CD4-positive, alpha-beta T cell treated with Interleukin-6 for 4 hours (primary cell): ENCODE measurements at regions not wholly inside any gene's neighbourhood (a gene's known extent, or its start where the extent isn't known, plus 50 kb on each side); places are given as distances from the start of the nearest gene placed in this dataset.

Experiments used
- DNase-seq: peaks from one replicate; pipeline ENCODE4 v3.0.0-alpha.2; 2020; ENCODE audit warnings: mixed read lengths

DNA sequence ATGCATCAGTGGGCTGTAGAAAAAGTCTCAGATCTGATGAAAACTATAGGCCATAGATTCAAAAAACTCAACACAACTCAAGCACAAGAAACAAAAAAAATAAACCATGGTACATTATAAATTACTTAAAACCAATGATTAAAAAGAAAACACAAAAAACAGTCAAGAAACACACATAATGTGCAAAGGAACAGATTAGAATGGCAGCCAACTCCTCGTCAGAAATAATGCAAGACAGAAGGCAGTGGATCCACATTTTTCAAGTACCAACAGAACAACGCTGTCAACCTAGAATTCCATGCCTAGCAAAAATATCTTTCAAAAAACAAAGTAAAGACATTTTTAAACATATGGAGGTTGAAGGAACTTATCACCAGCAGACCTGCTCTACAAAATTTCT, 69.7 kb downstream of the PSMB1 start:
- no peak for DNase-seq

DNA sequence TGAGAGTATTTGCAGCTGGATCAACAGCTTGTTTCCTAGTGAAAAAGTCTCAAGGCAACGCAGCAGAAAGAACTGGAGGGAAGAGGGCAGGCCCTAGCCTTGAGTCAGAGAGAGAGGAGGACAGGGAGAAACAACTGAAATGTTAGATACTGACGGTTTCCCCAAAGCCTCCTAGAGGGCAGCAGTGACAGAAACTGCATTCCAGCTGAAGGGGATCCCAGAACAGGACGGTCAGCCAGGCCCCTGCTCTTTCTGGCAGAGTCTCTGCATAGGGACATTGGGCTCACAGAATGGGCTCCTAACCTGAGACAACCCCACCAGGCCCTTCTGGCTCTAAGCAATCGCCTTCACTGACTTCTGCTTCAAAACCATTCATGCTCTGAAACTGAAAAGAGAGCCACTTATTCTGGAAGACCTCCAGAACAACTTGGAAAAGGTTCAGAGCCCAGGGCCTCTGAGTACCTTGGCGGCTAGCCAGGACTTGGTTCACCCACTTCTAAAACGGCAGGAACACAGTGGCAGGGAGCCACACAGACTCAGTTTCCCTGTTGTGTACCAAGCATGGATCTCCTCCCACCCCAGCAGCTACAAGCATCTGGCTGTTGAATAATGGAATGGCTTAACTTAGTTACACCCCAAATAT, 72.9 kb downstream of the PSMB1 start:
- DNase-seq = no peak

DNA sequence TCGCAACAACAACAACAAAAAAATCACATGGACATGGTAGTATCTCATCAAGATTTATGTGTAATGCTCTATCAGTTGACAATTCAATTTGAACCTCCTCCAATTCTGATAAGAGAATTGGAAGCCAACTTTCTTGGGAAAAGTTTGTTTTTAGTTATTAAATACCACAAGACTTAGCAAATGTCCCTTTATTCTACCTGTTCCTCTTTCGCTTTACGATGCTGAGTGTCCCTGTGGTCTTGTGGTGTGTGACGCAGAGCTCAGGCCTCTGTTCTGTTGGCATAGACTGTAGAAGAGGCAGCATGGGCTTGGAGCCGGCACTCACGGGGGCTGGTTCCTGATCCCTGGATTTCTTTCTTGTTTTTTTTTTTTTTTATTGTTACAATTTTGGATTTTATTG, 76.7 kb downstream of the PSMB1 start:
- no peak for DNase-seq

DNA sequence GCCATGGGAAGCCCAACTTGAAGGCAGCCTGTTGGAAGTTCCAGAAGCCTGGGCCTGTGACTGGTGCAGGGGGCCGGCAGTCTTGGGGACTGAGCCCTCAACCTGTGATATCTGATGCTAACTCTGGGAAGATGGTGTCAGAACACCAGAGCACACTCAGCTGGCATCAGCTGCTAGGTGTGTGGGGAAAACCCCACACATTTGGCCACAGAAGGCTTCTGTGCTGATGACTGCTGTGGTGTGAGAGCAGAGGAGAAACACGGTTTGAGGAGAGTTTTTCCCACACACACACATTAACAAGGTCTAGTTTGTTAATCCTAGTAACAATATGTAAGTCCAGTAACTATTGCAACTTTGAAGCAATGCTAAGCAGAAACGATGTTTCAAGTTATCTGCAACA, 78.0 kb downstream of the PSMB1 start:
- DNase-seq = no peak

DNA sequence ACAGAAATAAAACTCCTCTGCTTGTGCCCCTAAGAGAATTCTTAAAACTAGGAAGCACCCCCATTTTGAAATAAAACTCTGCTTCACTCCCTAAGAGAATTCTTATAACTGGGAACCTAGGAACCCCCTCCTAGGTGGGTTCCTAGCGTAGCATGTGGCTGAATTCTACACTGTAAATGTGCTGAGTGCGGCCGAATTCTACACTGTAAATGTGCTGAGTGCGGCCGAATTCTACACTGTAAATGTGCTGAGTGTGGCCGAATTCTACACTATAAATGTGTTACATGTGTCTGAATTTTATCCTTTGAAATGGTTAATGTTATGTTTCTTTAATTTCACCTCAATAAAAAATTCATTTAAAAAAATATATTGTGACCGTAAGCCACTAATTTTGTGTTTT, 79.3 kb downstream of the PSMB1 start:
- DNase-seq = no peak

DNA sequence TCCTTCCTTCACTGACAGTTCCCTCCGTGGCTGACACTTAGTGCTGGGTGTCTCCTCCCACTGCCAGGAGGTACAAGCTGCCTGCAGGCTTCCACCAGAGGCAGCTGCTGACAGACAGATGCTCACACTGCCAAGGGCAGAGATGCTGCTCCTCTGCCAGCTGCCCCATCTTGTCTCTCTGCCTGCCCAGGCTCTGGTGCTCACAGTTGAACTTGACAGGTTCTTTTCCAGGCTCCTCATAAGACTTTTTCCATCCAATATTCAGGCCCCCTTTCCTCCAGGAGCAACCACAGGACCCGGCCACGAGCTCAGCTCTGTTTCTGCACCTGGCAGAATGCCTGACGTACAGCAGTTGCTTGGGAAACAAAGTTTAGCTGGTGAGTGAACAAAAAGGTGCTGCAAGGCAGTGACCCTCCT, 79.8 kb downstream of the PSMB1 start:
- no peak for DNase-seq

DNA sequence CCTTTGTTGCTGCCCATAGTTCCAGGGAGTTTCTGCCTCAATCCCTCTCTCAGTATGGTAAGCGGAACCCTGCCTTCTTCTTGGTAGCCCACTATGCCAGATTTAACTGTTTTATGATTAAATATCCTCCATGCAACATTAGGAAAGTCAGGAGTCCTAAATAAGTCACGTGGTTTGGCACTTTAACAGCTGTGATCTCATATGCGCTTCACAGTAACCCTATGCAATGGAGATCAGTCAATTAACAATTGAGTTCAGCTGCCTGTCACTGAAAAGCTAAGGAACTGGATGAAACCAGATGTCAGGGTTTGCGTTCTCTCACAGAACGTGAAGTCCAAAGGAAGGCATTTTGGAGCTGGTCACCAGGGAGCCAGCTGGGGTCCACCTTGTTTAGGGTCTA, 81.6 kb downstream of the PSMB1 start:
- DNase-seq = no peak

DNA sequence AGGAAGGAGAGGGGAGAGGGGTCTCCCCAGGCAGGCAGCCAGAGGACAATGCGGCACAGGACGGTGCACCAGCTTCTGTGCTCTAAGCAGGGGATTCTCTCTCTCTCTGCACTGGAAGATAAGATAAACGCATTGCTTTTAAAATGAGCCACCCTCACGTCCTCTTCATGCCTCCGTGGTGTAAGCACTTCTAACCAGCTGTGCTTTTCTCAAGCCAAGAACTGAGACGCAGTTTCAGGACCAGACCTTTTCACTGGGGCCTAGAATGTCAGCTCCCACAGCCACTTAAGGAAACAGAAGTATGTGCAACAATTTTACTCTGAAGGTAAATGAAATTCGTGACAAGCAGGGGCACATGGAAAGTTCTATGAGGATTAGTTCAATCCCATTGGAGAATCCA, 82.4 kb downstream of the PSMB1 start:
- DNase-seq = no peak

DNA sequence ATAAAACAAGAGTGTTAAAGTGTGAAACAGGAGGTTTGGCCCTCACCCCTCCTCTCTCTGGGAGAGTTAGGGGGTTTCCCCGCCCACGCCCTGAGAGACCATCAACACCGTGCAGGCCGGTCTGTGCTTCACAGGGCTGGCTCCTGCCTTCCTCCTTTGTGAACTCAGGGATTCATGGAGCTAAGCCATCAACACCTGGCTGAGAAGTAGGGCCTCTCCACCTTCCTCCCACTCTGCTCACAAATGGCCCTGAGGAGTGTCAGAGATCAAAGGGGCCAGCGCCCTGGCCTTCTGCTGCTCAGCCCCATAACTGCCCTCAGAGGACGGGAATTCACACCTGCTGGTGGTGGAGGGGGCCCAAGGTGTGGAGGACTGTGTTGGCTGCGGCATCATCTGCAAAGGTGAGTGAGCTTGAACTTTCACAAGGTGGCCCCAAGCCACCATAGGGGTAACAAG, 88.6 kb downstream of the PSMB1 start:
- no peak for DNase-seq

DNA sequence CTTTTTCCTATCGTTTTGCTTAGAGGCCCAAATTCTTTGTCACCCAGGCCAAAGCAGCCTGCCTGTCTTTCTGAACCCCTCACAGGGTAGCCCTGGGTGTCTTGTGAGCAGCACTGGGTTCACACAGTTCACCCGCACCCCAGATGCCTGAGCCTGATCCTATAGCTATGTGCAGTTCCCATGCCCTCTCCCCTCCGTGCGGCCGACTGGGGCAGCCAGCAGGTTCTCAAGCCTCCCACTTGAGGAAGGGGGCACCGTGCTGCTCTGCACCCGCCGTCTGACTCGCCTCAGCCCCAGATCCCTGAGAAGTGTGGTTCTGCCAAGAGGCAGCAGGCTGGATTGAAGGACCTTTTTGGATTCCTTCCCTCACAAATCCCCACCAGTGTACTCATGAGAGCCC, 89.0 kb downstream of the PSMB1 start:
- no peak for DNase-seq

DNA sequence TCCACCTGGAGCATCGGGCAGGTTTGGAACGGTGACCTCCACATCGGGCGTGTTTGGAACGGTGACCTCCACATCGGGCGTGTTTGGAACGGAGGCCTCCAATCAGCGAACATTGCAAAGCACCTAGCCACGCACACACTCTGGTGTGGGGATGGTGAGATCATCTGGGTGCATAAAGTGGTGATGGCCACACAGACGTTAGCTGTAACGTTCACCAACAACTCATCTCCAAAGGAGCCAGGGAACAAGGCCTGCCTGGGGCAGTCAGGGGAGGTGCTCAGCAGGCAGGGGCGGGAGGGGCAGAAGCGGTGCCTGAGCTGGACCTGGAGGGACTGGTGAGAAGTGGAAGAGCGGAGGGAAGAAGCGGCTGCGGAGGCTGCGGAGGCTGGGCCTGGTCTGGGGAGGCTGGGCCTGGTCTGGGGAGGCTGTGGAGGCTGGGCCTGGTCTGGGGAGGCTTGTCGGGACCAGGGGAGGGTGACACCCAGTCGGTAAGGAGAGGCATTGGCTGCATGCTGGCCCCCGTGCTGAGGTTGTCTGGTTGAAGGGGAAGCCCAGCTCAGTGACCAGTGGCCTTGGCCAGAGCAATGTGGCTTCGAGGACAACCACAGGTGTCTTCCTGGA, 89.9 kb downstream of the PSMB1 start:
- DNase-seq = no peak

DNA sequence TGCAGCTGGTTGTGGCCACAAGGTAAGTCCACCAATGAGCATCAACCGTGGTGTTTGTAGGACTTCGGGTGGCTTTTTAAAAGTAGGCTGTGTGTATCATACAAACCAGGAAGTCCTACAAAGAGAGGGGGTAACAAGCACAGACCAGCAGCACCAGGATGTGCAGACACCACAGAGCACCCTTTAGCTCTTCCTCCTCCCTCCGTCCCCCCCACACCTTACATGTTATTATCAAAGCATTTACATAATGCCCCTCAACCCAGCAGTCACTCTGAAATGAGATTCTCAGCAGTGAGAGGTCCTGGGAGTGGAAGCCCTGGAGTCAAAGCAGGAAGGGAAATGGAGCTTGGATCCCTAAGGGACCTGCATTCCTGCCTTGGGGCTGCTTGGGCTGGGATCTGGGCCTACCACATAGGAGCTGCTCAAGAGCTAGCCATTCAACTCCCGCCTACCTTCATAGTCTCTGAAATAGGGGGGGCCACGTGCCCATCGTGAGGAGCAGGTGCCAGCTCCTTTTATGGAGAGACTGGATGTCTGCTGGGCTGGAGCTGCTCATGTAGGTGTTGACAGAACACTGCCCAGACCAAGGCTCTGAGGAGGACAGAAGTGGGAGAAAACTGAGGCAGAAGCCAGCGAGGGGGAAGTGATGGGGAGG, 90.6 kb downstream of the PSMB1 start:
- no peak for DNase-seq

DNA sequence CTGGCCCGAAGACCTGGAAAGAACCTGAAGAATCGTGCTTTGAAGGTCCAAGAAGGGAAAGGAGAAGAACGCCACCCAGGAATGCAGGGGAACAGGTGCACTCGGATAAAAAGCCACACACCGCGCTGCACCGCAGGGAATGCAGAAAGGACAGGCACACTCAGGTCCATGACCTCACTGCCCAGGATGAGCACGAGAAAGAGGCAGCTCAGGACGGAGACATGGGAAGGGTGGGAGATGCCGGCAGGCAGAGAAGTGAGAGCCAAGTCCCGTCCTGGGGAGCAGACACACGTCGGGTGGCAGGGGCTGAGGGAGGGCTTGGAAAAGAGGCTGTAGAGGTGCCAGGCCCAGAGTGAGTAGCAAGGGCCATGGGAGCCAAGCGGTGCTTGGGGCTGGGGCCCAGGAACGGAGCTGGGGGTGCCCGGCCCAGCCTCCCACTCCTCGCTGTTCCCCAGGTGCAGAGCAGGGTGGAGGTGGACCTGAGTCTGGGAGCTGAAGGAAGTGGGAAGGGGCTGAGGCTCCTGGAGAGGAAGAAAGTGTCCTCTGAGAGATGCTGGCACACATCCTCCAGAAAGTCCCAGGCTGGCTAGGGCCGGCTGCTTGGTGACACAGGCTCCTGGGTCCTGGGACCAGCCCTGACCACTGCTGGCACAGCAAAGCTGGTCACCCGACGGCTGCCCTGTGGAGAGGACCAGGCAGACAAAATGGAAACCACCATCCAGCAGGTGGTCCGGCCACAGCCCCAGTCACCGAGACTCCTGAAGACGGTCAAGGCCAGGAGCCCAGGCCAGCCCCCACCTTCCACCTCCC, 91.3 kb downstream of the PSMB1 start:
- DNase-seq = no peak

DNA sequence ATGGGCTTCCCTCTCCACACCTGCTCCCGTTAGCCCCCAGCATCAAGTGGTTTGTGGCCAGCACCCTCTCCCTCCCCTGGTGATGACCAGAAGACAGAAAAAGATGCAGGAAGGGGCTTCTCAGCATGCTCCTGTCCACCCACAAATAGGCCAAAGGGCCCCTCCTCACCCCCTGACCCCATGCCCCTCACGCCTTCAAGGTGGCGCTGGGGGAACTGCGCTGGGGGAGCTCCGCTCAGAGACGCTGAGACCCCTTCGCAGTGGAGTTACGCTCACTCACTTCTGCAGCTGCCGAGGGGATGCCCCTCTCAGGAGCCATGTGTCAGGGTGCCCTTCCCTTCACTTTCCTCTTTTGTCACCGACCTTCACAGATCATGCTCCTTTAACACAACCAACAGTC, 92.0 kb downstream of the PSMB1 start:
- no peak for DNase-seq

DNA sequence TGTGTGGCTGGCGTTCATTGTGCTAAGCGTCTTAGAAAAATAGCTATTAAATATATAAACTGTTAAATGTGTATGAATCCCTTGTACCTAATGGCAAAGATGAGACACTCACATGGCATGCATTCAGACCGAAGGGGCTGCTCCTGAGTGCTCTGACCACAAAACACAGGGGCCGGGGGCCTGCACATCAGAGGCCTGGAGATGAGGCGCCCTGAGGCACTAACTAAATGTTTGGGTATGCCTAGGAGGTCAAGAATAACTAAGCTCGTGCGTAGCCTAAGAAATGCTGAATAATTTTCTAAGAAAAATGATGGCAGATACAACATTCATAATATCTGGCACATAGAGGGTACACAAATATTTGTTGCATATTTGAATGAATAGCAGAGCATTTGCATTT, 92.5 kb downstream of the PSMB1 start:
- DNase-seq = no peak

DNA sequence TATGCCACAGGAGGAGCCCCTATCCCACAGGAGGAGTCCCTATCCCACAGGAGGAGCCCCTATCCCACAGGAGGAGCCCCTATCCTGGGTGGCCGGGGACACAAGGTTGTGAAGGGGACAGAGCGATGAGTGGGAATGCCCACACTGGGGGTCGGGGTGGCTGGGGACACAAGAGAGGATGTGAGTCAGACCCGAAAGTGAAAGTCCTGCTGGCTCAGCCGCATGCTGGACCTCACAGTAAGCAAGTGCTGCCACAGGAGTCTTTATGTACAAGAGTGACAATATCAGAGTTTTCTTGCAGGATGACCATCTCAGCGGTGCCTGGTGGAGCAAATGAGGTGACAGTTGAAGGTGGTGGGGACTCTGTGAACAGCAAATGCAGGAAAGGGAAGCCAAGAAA, 93.7 kb downstream of the PSMB1 start:
- DNase-seq = peak; percentile 9

DNA sequence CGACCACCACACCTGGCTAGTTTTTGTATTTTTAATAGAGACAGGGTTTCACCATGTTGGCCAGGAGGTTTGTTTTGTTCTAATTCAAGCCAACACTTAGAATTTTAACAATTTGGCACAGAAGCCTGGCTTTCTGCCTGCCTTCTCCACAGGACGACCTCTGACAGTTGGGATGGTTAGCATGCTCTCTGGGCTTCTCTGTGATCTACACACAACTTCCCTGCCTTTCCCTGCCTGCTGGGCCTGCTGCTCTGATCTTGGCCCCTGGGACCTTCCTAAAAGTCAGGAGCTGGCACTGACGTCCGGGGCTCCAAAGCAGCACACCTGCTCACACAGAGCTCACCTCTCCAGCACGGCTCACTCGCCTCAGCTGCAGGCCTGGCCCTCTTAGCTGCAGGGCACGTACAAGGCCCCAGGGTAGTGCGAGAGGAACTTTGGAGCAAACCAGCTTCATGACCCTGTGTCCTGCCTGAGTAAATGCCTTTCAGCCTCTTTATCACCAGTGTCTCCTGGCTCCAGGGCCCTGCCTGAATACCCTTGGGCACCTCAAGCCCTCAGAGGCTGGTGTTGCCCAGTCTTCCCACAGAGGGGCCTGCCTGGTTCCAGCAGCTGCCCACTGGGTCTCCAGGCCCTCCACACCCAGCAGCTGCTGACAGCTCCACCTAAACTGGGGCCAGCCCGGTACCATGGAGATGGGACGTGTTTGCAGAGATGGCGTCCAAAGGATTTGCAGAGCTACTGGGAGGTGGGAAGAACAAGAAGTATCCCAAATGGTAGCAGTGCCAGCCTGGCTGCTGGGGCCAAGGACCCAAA, 96.0 kb downstream of the PSMB1 start:
- no peak for DNase-seq
